T-cell (primary cell): ENCODE measurements at regions not wholly inside any gene's neighbourhood (a gene's known extent, or its start where the extent isn't known, plus 50 kb on each side); places are given as distances from the start of the nearest gene placed in this dataset.

Source experiments
- ATAC-seq, 4 experiments: fragments of 200-7000 bp in 3 of 4; fragments of 150-1000 bp in 1 of 4; cut with Tn5 transposase; replicated peaks in 1 of 4; 1 replicate in 3 of 4; 2 replicates in 1 of 4; pipeline ENCODE4 v1.10.0; 2021; ENCODE audit warnings: moderate library complexity in 3 of 4, mild to moderate bottlenecking in 2 of 4, moderate number of reproducible peaks in 1 of 4
- CTCF ChIA-PET, 2 donors: fragments of 300-600 bp; sonication (Branson Sonifier 250); formaldehyde crosslinking; loops; one replicate each; lab custom pipeline; 2022; ENCODE audit warnings: antibody characterized with exemption in 2 of 2; lab: Charles Lee
- POLR2A ChIA-PET, 2 donors: fragments of 300-600 bp; sonication (Branson Sonifier 250); formaldehyde crosslinking; loops; one replicate each; lab custom pipeline; 2022; ENCODE audit warnings: antibody characterized with exemption in 2 of 2; lab: Charles Lee
- DNase-seq, 35 experiments: peaks; one replicate each; pipeline versions ENCODE4 v3.0.0 to v3.0.0-alpha.2; 2013 to 2023
- H3K27ac ChIP-seq: one replicate; pipeline ENCODE4 v1.5.1; 2013; ENCODE audit warnings: low read length
- H3K27me3 ChIP-seq, 2 experiments: replicated peaks in 1 of 2; 1 replicate in 1 of 2; 2 replicates in 1 of 2; pipeline versions ENCODE4 v1.6.1 to v1.7.0; 2013; ENCODE audit warnings: low read length in 1 of 2, mixed read lengths in 1 of 2; ENCODE audit not compliant: control insufficient read depth in 2 of 2, insufficient read depth in 2 of 2; ENCODE audit errors: extremely low read depth in 1 of 2
- H3K36me3 ChIP-seq, 2 donors: 1 replicate in 1 of 2; 2 replicates in 1 of 2; pipeline versions ENCODE4 v1.6.1 to v1.7.0; 2013; ENCODE audit warnings: low read length in 1 of 2; ENCODE audit not compliant: control insufficient read depth in 2 of 2, insufficient read depth in 1 of 2; ENCODE audit errors: extremely low read depth in 1 of 2
- H3K4me1 ChIP-seq, 2 experiments: 1 replicate in 1 of 2; 2 replicates in 1 of 2; pipeline versions ENCODE4 v1.6.1 to v1.7.0; 2013; ENCODE audit warnings: low read length in 2 of 2, mixed read lengths in 1 of 2; ENCODE audit not compliant: insufficient read depth in 2 of 2, control insufficient read depth in 1 of 2; ENCODE audit errors: extremely low read depth in 1 of 2
- H3K4me3 ChIP-seq, 2 donors: 1 replicate in 1 of 2; 2 replicates in 1 of 2; pipeline versions ENCODE4 v1.5.1 to v1.7.0; 2013; ENCODE audit warnings: mild to moderate bottlenecking in 2 of 2, low read length in 1 of 2, moderate library complexity in 1 of 2; ENCODE audit not compliant: control insufficient read depth in 1 of 2; ENCODE audit errors: extremely low read depth in 1 of 2
- H3K9me3 ChIP-seq: 2 replicates; pipeline ENCODE4 v1.7.0; 2013
- H3K27ac Mint-ChIP-seq, 2 donors: one replicate each; pipeline ENCODE4 v1.8.0; 2020 to 2021; ENCODE audit warnings: mild to moderate bottlenecking in 2 of 2, mixed read lengths in 2 of 2
- H3K27me3 Mint-ChIP-seq, 2 donors: one replicate each; pipeline ENCODE4 v1.8.0; 2021 to 2022; ENCODE audit warnings: mixed read lengths in 2 of 2
- H3K36me3 Mint-ChIP-seq: one replicate; pipeline ENCODE4 v1.8.0; 2021; ENCODE audit warnings: mixed read lengths
- H3K4me1 Mint-ChIP-seq, 3 donors: one replicate each; pipeline ENCODE4 v1.8.0; 2020 to 2022; ENCODE audit warnings: mixed read lengths in 3 of 3, mild to moderate bottlenecking in 1 of 3
- H3K4me3 Mint-ChIP-seq, 3 donors: one replicate each; pipeline ENCODE4 v1.8.0; 2020 to 2022; ENCODE audit warnings: mild to moderate bottlenecking in 3 of 3, mixed read lengths in 3 of 3, moderate library complexity in 3 of 3
- H3K9me3 Mint-ChIP-seq, 3 donors: one replicate each; pipeline ENCODE4 v1.8.0; 2020 to 2022; ENCODE audit warnings: mixed read lengths in 3 of 3
- WGBS: methylation state at CpG from one replicate; pipeline ENCODE4 v1.1.5; 2013; ENCODE audit warnings: missing lambda C conversion rate; ENCODE audit not compliant: insufficient coverage; 5-methylcytosine and 5-hydroxymethylcytosine counted together

DNA sequence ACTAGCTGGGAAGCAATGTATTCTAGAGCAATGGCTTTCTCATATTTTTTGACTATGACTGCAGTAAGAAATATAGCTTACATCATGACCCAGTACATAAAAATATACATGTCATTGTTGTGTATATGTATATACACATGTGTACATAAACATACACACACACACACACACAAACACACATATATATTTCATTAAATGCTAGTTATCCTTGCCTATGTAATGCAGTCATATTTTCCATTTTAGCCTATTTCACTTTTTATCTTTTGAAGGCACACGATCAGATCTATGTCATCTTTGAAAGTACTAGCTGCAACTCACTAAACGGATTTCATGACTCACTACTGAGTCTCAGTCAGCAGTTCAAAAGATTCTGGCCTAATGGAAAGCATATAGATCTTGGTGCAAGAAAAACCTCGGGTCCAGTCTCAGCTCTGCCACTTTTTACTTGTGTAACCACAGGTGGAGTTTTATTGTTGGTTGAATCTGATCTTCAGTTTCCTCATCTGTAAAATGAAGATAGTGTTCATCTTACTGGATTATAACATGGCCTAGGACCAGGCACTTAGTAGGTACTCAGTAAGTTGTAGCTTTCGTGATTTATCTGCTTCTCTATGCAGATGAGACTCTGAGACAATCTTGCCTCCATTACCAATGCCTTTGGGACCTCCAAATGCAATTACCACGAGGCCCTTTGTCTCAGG lies 325.6 kb downstream of the RRAGC start:
- Mint-ChIP-seq H3K4me3 (no peak overlapping the region), H3K36me3 (no peaks in the 10 kb centered on the region), H3K27ac (no peak overlapping the region), H3K9me3 (no peaks in the 10 kb centered on the region), H3K27me3 (peaks cover 4 to 6% of the 10 kb centered on the region in 2 donors), H3K4me1 (no peaks in the 10 kb centered on the region)
- Histone ChIP-seq H3K27me3 (peaks cover 0 to 14% of the 10 kb centered on the region in 2 experiments), H3K4me3 (no peak overlapping the region), H3K27ac (no peak overlapping the region), H3K9me3 (no peaks in the 10 kb centered on the region), H3K4me1 (no peaks in the 10 kb centered on the region), H3K36me3 (no peaks in the 10 kb centered on the region)
- DNase-seq (no peak), ATAC-seq (no peak)
- CTCF ChIA-PET, result interaction anchor here in 1 of 2 donors (0.5 kb wide), 1 partner anchor 9 kb away, joined by 4 read pairs; no protein-coding TSS in a partner anchor
- POLR2A ChIA-PET, result no interaction called here
- WGBS, result 24% methylated on average over 3 of the region's 5 CpGs

DNA sequence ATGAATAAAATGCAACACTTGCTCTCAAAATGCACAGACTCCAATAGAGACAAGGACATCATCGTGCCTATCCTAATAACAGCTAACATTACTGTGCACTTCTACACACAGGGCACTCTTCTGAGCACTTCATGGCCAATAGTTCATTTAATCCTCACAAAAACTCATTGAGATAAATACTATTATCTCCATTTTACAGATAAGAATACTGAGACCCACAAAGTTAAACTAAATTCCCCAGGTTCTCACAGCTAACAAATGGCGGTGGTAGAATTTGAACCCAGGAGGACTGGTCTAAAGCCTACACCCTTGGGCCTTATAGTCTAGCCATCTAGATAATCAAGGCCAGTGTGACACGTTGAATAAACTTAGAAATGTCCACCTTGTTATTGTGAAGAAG lies 328.6 kb downstream of the RRAGC start:
- 78% methylated on average over 1 of the region's 3 CpGs for WGBS
- peaks cover 3 to 11% of the 10 kb centered on the region in 2 experiments for H3K4me1 ChIP-seq
- Mint-ChIP-seq H3K27me3 (peaks cover 3 to 4% of the 10 kb centered on the region in 2 donors), H3K4me3 (no peak overlapping the region), H3K27ac (no peak overlapping the region), H3K4me1 (peaks cover 11 to 19% (median 12%) of the 10 kb centered on the region in 3 donors), H3K36me3 (no peaks in the 10 kb centered on the region), H3K9me3 (no peaks in the 10 kb centered on the region)
- POLR2A ChIA-PET, result interaction anchor here in 1 of 2 donors (0.5 kb wide), 1 partner anchor 37 kb away, joined by 4 read pairs; no protein-coding TSS in a partner anchor
- H3K27ac ChIP-seq, result no peak overlapping the region
- H3K36me3 ChIP-seq, result no peaks in the 10 kb centered on the region
- CTCF ChIA-PET, result no interaction called here
- peaks cover 0 to 11% of the 10 kb centered on the region in 2 experiments for H3K27me3 ChIP-seq
- H3K4me3 ChIP-seq, result no peak overlapping the region
- ATAC-seq (no peak), DNase-seq (no peak)
- H3K9me3 ChIP-seq, result no peaks in the 10 kb centered on the region

DNA sequence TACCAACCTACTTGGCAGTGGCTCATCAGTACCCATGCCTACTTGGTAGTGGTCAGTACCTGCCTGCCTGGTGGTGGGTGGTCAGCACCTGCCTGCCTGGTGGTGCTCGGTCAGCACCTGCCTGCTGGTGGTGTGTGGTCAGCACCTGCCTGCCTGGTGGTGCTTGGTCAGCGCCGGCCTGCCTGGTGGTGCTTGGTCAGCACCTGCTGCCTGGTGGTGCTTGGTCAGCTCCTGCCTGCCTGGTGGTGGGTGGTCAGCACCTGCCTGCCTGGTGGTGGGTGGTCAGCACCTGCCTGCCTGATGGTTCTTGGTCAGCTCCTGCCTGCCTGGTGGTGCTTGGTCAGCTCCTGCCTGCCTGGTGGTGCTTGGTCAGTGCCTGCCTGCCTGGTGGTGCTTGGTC lies 329.6 kb downstream of the RRAGC start:
- ChIA-PET POLR2A (no interaction called here), CTCF (no interaction called here)
- no peaks in the 10 kb centered on the region for H3K36me3 Mint-ChIP-seq
- Histone ChIP-seq H3K27me3 (peaks cover 0 to 11% of the 10 kb centered on the region in 2 experiments), H3K9me3 (no peaks in the 10 kb centered on the region), H3K27ac (no peak overlapping the region), H3K4me1 (peaks cover 3 to 11% of the 10 kb centered on the region in 2 experiments), H3K36me3 (no peaks in the 10 kb centered on the region), H3K4me3 (no peak overlapping the region)
- no peak overlapping the region for H3K4me3 Mint-ChIP-seq
- peaks cover 3 to 8% of the 10 kb centered on the region in 2 donors for H3K27me3 Mint-ChIP-seq
- DNase-seq (no peak), ATAC-seq (no peak)
- peaks cover 11 to 20% (median 12%) of the 10 kb centered on the region in 3 donors for H3K4me1 Mint-ChIP-seq
- no peaks in the 10 kb centered on the region for H3K9me3 Mint-ChIP-seq
- WGBS, result 96% methylated on average over 3 of the region's 3 CpGs
- no peak overlapping the region for H3K27ac Mint-ChIP-seq

DNA sequence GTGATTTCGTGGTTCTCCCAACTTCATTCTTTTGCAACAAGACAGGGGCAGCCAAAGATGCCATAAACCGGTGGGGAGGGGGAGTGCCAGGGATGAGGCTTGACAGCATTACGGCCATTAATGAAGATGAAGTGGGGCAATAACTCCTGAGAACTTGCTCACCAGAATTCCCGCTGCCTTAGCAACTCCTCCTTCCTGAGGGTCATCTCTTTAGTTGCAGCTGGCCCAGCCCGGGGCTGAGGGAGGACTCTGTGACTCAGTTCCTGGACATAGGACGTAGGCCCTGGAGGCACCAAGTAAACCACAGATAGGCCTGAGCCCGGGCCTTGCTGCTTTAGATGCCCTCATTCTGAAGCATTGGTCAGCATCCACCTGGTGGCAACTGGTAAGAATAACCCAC lies 330.2 kb downstream of the RRAGC start:
- Histone ChIP-seq H3K27me3 (peaks cover 0 to 11% of the 10 kb centered on the region in 2 experiments), H3K4me1 (peaks cover 3 to 11% of the 10 kb centered on the region in 2 experiments), H3K4me3 (no peak overlapping the region), H3K36me3 (no peaks in the 10 kb centered on the region), H3K9me3 (no peaks in the 10 kb centered on the region), H3K27ac (no peak overlapping the region)
- Mint-ChIP-seq H3K27me3 (peaks cover 3 to 9% of the 10 kb centered on the region in 2 donors), H3K4me1 (peaks cover 11 to 20% (median 12%) of the 10 kb centered on the region in 3 donors), H3K4me3 (no peak overlapping the region), H3K27ac (no peak overlapping the region), H3K36me3 (no peaks in the 10 kb centered on the region), H3K9me3 (no peaks in the 10 kb centered on the region)
- DNase-seq (no peak), ATAC-seq (no peak)
- WGBS, result 83% methylated on average over 4 of the region's 7 CpGs
- POLR2A ChIA-PET, result no interaction called here
- CTCF ChIA-PET, result no interaction called here

DNA sequence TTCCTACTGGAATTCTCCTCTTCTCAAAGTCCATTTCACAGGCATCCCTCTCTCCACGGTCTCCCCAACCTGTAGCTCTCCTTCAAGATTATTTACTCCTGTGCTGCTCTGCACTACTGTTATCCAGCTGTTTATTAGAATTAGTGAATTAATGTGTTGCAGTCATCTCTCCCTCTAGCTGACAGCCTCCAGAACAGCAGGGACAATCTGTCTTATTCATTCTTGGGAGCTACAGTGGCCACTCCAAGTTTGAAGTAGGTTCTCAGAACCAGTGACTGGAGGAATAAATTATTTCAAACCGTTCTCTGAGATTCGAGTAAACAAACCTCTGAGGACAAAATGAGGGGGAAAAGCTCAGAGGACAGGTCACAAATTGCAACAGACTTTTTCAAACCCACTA lies 330.9 kb downstream of the RRAGC start:
- no peaks in the 10 kb centered on the region for H3K9me3 Mint-ChIP-seq
- Histone ChIP-seq H3K9me3 (no peaks in the 10 kb centered on the region), H3K4me1 (peaks cover 3 to 11% of the 10 kb centered on the region in 2 experiments), H3K4me3 (no peak overlapping the region), H3K36me3 (no peaks in the 10 kb centered on the region), H3K27me3 (peaks cover 0 to 11% of the 10 kb centered on the region in 2 experiments), H3K27ac (no peak overlapping the region)
- DNase-seq, result no peak
- POLR2A ChIA-PET, result no interaction called here
- no peaks in the 10 kb centered on the region for H3K36me3 Mint-ChIP-seq
- no peak overlapping the region for H3K4me3 Mint-ChIP-seq
- WGBS, result 63% methylated on average over 2 of the region's 3 CpGs
- no peak overlapping the region for H3K27ac Mint-ChIP-seq
- ATAC-seq, result no peak
- CTCF ChIA-PET, result interaction anchor here in 1 of 2 donors (0.6 kb wide), 1 partner anchor 697 kb away, joined by 3 read pairs; no protein-coding TSS in a partner anchor
- H3K27me3 Mint-ChIP-seq, result peaks cover 5 to 11% of the 10 kb centered on the region in 2 donors
- peaks cover 11 to 20% (median 12%) of the 10 kb centered on the region in 3 donors for H3K4me1 Mint-ChIP-seq

DNA sequence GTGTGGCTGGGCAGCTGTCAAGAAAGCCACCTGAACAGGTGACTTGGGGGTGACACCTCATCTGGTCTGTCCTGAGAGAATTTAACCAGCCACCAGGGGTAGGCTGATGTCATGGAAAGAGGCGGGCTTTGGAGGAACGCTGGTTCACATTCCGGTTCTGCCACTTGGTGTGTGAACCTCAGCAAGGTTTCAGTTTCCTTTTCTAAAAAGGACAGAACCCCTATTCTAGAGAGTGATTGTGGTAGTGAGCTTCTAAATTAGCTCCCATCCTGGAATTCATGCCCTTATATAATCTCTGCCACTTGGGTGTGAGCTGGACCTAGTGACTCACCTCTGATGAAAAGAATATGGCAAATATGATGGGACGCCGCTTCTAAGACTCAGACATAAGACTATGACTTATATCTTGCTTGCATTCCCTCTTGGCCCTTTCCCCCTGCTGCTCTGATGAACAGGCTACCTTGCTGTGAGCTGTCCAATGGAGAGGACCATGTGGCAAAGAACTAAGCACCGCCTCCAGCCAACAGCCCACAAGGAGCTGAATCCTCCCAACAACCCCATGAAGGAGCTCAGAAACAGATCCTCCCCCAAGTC lies 332.1 kb downstream of the RRAGC start:
- Histone ChIP-seq H3K27me3 (peaks cover 0 to 11% of the 10 kb centered on the region in 2 experiments), H3K36me3 (no peaks in the 10 kb centered on the region), H3K4me3 (peak overlapping the region in 1 of 2 donors; percentile 17), H3K4me1 (peaks cover 3 to 11% of the 10 kb centered on the region in 2 experiments), H3K9me3 (no peaks in the 10 kb centered on the region), H3K27ac (no peak overlapping the region)
- DNase-seq, result peak in 31 of 35 experiments; percentile 1 to 55 (median 13)
- Mint-ChIP-seq H3K27me3 (peaks cover 13 to 16% of the 10 kb centered on the region in 2 donors), H3K9me3 (no peaks in the 10 kb centered on the region), H3K4me1 (peaks cover 11 to 20% (median 12%) of the 10 kb centered on the region in 3 donors), H3K36me3 (no peaks in the 10 kb centered on the region), H3K4me3 (peak overlapping the region; percentile 50 to 65 (median 61)), H3K27ac (peak overlapping the region; percentile 32 to 79)
- ChIA-PET POLR2A (no interaction called here), CTCF (no interaction called here)
- ATAC-seq, result peak; percentile 34 to 85 (median 56)
- no CpG with 5 or more reads among the region's 6 CpGs for WGBS
